ENCODE measurements at regions not wholly inside any gene's neighbourhood (a gene's known extent, or its start where the extent isn't known, plus 50 kb on each side); places are given as distances from the start of the nearest gene placed in this dataset.

GRCh38 chr3:86178095-86178494 lies 812.9 kb downstream of the VGLL3 start:
- no peak for DNase-seq (ENCODE audit: low spot score)
- no peaks in the 10 kb centered on the region for H3K4me1 ChIP-seq (replicated peaks)
- intact Hi-C loops (cut with DNase I): no loop called here
- H3K27ac ChIP-seq: no peak overlapping the region
- no peaks in the 10 kb centered on the region for H3K36me3 ChIP-seq
- TF ChIP-seq POLR2A (IDR thresholded peaks at IDR 0.05): no peak
- no peak for TF ChIP-seq CTCF (IDR thresholded peaks at IDR 0.05)
- TF ChIP-seq POLR2AphosphoS5 (IDR thresholded peaks at IDR 0.05): no peak
- H3K9me3 ChIP-seq: no peaks in the 10 kb centered on the region
- 94% methylated on average over 6 of the region's 6 CpGs for WGBS
- H3K27me3 ChIP-seq (replicated peaks; ENCODE audit: insufficient read depth): no peaks in the 10 kb centered on the region
- H3K4me3 ChIP-seq: no peak overlapping the region

GRCh38 chr3:86176445-86176784 lies 814.5 kb downstream of the VGLL3 start:
- intact Hi-C loops (cut with DNase I): no loop called here
- 96% methylated on average over 3 of the region's 3 CpGs for WGBS
- no peaks in the 10 kb centered on the region for H3K9me3 ChIP-seq
- no peak overlapping the region for H3K4me3 ChIP-seq
- H3K27me3 ChIP-seq (replicated peaks; ENCODE audit: insufficient read depth): no peaks in the 10 kb centered on the region
- no peak for DNase-seq (ENCODE audit: low spot score)
- no peak overlapping the region for H3K27ac ChIP-seq
- no peak for TF ChIP-seq POLR2AphosphoS5 (IDR thresholded peaks at IDR 0.05)
- no peak for TF ChIP-seq POLR2A (IDR thresholded peaks at IDR 0.05)
- no peak for TF ChIP-seq CTCF (IDR thresholded peaks at IDR 0.05)
- H3K4me1 ChIP-seq (replicated peaks): no peaks in the 10 kb centered on the region
- no peaks in the 10 kb centered on the region for H3K36me3 ChIP-seq

- no peaks in the 10 kb centered on the region for H3K36me3 ChIP-seq
- no peaks in the 10 kb centered on the region for H3K27me3 ChIP-seq (replicated peaks; ENCODE audit: insufficient read depth)
- no peak overlapping the region for H3K4me3 ChIP-seq
- TF ChIP-seq POLR2AphosphoS5 (IDR thresholded peaks at IDR 0.05) (no peak), CTCF (IDR thresholded peaks at IDR 0.05) (no peak), POLR2A (IDR thresholded peaks at IDR 0.05) (no peak)
- no peak for DNase-seq (ENCODE audit: low spot score)
- H3K27ac ChIP-seq: no peak overlapping the region
- 75% methylated on average over 7 of the region's 7 CpGs for WGBS
- H3K4me1 ChIP-seq (replicated peaks): no peaks in the 10 kb centered on the region
- H3K9me3 ChIP-seq: no peaks in the 10 kb centered on the region
- intact Hi-C loops (cut with DNase I): no loop called here
Measured at GRCh38 chr3:86175593-86176444, 815.1 kb downstream of the VGLL3 start.

DNA sequence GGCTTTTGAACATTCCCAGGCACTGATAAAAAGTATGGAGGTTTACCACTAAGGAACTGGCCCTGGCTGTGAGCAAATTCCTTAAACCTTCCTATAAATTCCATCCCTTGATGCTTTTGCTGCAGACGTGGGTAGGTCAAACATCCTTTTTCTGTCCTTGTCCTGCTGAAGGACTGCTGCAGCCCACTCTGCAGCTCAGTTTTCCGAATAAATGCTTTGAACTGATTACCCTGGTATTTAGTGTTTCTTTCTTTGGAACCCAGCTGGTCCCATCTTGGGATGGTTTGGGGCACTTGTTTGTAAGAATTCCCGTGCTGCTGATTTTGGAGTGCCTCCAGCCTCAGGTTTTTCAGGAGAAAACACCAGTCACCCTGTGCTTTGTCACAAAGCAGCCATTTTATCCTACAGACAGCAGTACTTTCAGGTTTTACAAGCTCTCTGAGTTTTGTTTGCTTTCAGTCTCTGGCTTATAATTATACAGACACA lies 815.9 kb downstream of the VGLL3 start:
- 18% methylated on average over 3 of the region's 3 CpGs for WGBS
- DNase-seq (ENCODE audit: low spot score): no peak
- intact Hi-C loops (cut with DNase I): no loop called here
- TF ChIP-seq CTCF (IDR thresholded peaks at IDR 0.05) (no peak), POLR2AphosphoS5 (IDR thresholded peaks at IDR 0.05) (no peak), POLR2A (IDR thresholded peaks at IDR 0.05) (no peak)
- no peaks in the 10 kb centered on the region for H3K27me3 ChIP-seq (replicated peaks; ENCODE audit: insufficient read depth)
- no peak overlapping the region for H3K27ac ChIP-seq
- H3K9me3 ChIP-seq: no peaks in the 10 kb centered on the region
- no peaks in the 10 kb centered on the region for H3K4me1 ChIP-seq (replicated peaks)
- H3K4me3 ChIP-seq: no peak overlapping the region
- H3K36me3 ChIP-seq: no peaks in the 10 kb centered on the region

GRCh38 chr3:86173401-86173800 lies 817.5 kb downstream of the VGLL3 start:
- Histone ChIP-seq H3K4me3 (no peak overlapping the region), H3K27ac (no peak overlapping the region), H3K27me3 (replicated peaks; ENCODE audit: insufficient read depth) (no peaks in the 10 kb centered on the region), H3K36me3 (no peaks in the 10 kb centered on the region), H3K9me3 (no peaks in the 10 kb centered on the region), H3K4me1 (replicated peaks) (no peaks in the 10 kb centered on the region)
- no peak for DNase-seq (ENCODE audit: low spot score)
- intact Hi-C loops (cut with DNase I): no loop called here
- TF ChIP-seq POLR2A (IDR thresholded peaks at IDR 0.05) (no peak), POLR2AphosphoS5 (IDR thresholded peaks at IDR 0.05) (no peak), CTCF (IDR thresholded peaks at IDR 0.05) (no peak)
- WGBS: 83% methylated on average over 3 of the region's 3 CpGs
